Right hindlimb (tissue), 1 donor: ENCODE measurements at regions not wholly inside any gene's neighbourhood (a gene's known extent, or its start where the extent isn't known, plus 50 kb on each side); places are given as distances from the start of the nearest gene placed in this dataset.
"Not testable (repeated sequence)": the region's sequence is repeated elsewhere in the genome, so short reads cannot be mapped to it uniquely, and the experiment has no call there.

Source experiments
- DNase-seq: peaks from one replicate; pipeline ENCODE4 v3.0.0-alpha.2; 2018

GRCh38 chr10:31188792-31189406 is 130.1 kb upstream of the ZEB1 start:
- no peak for DNase-seq

- no peak for DNase-seq
These were observed 128.5 kb upstream of the ZEB1 start for GRCh38 chr10:31190488-31190887.

- no peak for DNase-seq
These were observed 126.5 kb upstream of the ZEB1 start for GRCh38 chr10:31192475-31192874.

- no peak for DNase-seq
These were observed 124.0 kb upstream of the ZEB1 start for GRCh38 chr10:31194986-31195385.

GRCh38 chr10:31197886-31198285 is 121.1 kb upstream of the ZEB1 start:
- DNase-seq = no peak

GRCh38 chr10:31204090-31204489 is 114.9 kb upstream of the ZEB1 start:
- no peak for DNase-seq

GRCh38 chr10:31207636-31208035 is 111.4 kb upstream of the ZEB1 start:
- DNase-seq = no peak

GRCh38 chr10:31209478-31209877 is 109.5 kb upstream of the ZEB1 start:
- DNase-seq = peak; percentile 42

GRCh38 chr10:31210190-31210589 is 108.8 kb upstream of the ZEB1 start:
- no peak for DNase-seq

- no peak for DNase-seq
These were observed 105.1 kb upstream of the ZEB1 start for GRCh38 chr10:31213959-31214358.

- no peak for DNase-seq
These were observed 104.0 kb upstream of the ZEB1 start for GRCh38 chr10:31215052-31215451.

GRCh38 chr10:31219306-31219705 is 99.7 kb upstream of the ZEB1 start:
- peak; percentile 44 for DNase-seq

- DNase-seq = not testable (repeated sequence)
These were observed 90.2 kb upstream of the ZEB1 start for GRCh38 chr10:31228780-31229179.

GRCh38 chr10:31239961-31240360 is 79.1 kb upstream of the ZEB1 start:
- DNase-seq = no peak

- DNase-seq = no peak
These were observed 76.1 kb upstream of the ZEB1 start for GRCh38 chr10:31242902-31243301.

GRCh38 chr10:31251118-31251517 is 67.9 kb upstream of the ZEB1 start:
- not testable (repeated sequence) for DNase-seq

GRCh38 chr10:31253237-31253636 is 65.8 kb upstream of the ZEB1 start:
- no peak for DNase-seq

GRCh38 chr10:31261511-31262311 is 57.3 kb upstream of the ZEB1 start:
- no peak for DNase-seq

- DNase-seq = peak; percentile 82
These were observed 56.3 kb upstream of the ZEB1 start for GRCh38 chr10:31262672-31263071.

- DNase-seq = no peak
These were observed 55.1 kb upstream of the ZEB1 start for GRCh38 chr10:31263903-31264302.

- DNase-seq = no peak
These were observed 50.3 kb upstream of the ZEB1 start for GRCh38 chr10:31268444-31269303.
